22Rv1 (cell line): ENCODE measurements at regions not wholly inside any gene's neighbourhood (a gene's known extent, or its start where the extent isn't known, plus 50 kb on each side); places are given as distances from the start of the nearest gene placed in this dataset.

Source experiments
- ZFX ChIP-seq: fragments of 450-650 bp; IDR thresholded peaks from 2 replicates; pipeline ENCODE4 v1.6.1; 2017; ENCODE audit warnings: antibody characterized with exemption, borderline replicate concordance
- TF ChIP-seq, protein P1 (sequence below): fragments of 450-650 bp; IDR thresholded peaks from 2 replicates; pipeline ENCODE4 v1.5.1; 2017; ENCODE audit warnings: mild to moderate bottlenecking

DNA sequence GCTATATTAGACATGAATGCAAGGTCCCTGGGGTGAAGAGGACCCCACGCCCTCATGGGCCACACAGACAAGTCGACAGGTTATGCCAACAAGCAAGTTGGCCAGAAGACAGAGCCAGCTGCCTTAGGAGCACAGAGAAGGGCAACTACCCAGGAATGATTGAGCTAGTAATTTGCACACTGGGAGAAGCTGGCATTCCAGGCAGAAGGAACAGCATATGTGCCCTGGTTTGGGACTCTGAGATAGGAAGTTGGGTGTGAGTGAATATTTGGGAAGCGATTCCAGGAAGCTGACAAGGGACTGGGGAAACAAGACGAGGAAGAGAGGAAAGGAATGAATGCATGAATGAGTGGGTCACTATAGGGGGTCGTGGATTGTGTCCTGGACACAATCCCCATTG lies 203.7 kb upstream of the CDH5 start:
- TF ChIP-seq, protein P1, sequence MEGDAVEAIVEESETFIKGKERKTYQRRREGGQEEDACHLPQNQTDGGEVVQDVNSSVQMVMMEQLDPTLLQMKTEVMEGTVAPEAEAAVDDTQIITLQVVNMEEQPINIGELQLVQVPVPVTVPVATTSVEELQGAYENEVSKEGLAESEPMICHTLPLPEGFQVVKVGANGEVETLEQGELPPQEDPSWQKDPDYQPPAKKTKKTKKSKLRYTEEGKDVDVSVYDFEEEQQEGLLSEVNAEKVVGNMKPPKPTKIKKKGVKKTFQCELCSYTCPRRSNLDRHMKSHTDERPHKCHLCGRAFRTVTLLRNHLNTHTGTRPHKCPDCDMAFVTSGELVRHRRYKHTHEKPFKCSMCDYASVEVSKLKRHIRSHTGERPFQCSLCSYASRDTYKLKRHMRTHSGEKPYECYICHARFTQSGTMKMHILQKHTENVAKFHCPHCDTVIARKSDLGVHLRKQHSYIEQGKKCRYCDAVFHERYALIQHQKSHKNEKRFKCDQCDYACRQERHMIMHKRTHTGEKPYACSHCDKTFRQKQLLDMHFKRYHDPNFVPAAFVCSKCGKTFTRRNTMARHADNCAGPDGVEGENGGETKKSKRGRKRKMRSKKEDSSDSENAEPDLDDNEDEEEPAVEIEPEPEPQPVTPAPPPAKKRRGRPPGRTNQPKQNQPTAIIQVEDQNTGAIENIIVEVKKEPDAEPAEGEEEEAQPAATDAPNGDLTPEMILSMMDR = no peak
- no peak for TF ChIP-seq ZFX
